BJ (cell line): ENCODE measurements at regions not wholly inside any gene's neighbourhood (a gene's known extent, or its start where the extent isn't known, plus 50 kb on each side); places are given as distances from the start of the nearest gene placed in this dataset.

ENCODE experiments used
- CTCF ChIA-PET: fragments of 350-600 bp; formaldehyde crosslinking; extraction: SDS; loops from one replicate; lab custom pipeline; 2021; ENCODE audit warnings: antibody characterized with exemption, inconsistent platforms; lab: Yijun Ruan, JAX
- POLR2A ChIA-PET: fragments of 300-600 bp; sonication (Branson Sonifier 250); formaldehyde crosslinking; extraction: SDS; loops from one replicate; lab custom pipeline; 2021; ENCODE audit warnings: antibody characterized with exemption; lab: Charles Lee
- DNase-seq: peaks from one replicate; pipeline ENCODE4 v3.0.0-alpha.2; 2011; ENCODE audit warnings: low read depth
- H3K27me3 ChIP-seq: 2 replicates; pipeline ENCODE4 v1.6.0; 2011; ENCODE audit warnings: low read length; ENCODE audit not compliant: control insufficient read depth, insufficient read depth
- H3K36me3 ChIP-seq: 2 replicates; pipeline ENCODE4 v1.5.1; 2011; ENCODE audit warnings: low read length; ENCODE audit not compliant: control insufficient read depth, insufficient read depth
- H3K4me3 ChIP-seq: 2 replicates; pipeline ENCODE4 v1.5.1; 2011; ENCODE audit warnings: low read depth, mild to moderate bottlenecking, control low read depth, low read length
- TF ChIP-seq, protein P1 (sequence below): IDR thresholded peaks from 2 replicates; pipeline ENCODE4 v1.5.1; 2011; ENCODE audit warnings: low read depth, mild to moderate bottlenecking, control low read depth, inconsistent platforms, low read length, moderate library complexity; ENCODE audit not compliant: insufficient read depth

DNA sequence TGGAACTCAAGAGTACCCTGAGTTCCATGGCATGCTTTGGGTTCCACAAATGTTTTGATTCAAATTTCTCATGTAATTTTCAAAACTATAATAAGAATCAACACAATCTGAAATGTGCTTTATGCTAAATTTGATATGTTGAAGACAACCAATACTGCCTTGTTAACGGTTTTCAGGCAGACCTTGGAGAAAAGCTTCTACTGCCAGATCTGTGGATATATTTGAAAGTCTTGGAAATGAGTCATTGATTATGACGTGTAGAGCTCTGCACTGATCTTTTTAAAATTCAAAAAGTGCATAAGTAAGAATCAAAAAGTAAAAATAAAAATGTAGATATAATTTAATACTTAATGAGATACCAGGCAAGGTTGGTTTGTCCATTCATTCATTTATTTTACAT lies 74.0 kb upstream of the TNR start:
- ChIA-PET CTCF (interaction anchor here (1.0 to 1.4 kb wide), 2 partner anchors 30 to 73 kb away, joined by 3 read pairs; no protein-coding TSS in a partner anchor), POLR2A (no interaction called here)
- Histone ChIP-seq H3K36me3 (no peaks in the 10 kb centered on the region), H3K4me3 (no peak overlapping the region), H3K27me3 (no peaks in the 10 kb centered on the region)
- DNase-seq: no peak
- TF ChIP-seq, protein P1, sequence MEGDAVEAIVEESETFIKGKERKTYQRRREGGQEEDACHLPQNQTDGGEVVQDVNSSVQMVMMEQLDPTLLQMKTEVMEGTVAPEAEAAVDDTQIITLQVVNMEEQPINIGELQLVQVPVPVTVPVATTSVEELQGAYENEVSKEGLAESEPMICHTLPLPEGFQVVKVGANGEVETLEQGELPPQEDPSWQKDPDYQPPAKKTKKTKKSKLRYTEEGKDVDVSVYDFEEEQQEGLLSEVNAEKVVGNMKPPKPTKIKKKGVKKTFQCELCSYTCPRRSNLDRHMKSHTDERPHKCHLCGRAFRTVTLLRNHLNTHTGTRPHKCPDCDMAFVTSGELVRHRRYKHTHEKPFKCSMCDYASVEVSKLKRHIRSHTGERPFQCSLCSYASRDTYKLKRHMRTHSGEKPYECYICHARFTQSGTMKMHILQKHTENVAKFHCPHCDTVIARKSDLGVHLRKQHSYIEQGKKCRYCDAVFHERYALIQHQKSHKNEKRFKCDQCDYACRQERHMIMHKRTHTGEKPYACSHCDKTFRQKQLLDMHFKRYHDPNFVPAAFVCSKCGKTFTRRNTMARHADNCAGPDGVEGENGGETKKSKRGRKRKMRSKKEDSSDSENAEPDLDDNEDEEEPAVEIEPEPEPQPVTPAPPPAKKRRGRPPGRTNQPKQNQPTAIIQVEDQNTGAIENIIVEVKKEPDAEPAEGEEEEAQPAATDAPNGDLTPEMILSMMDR: no peak

DNA sequence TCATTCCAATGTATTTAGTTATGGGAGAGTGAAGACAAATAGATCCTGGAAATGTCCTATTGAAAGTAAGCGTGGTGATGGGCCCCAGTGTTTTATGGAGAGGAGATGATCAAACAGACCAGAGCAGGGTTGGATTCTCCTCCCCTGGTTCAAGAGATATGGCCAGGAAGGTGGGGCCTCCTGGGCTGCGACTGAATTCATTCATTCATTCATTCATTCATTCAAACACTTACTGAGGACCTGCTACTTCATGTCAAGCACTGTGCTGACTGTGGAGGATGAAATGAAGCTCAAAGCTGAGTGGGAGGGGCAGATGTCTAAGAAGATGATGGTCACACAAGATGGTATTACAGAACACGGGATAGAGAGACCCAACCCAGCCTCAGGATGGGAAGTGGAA lies 71.5 kb upstream of the TNR start:
- no peaks in the 10 kb centered on the region for H3K36me3 ChIP-seq
- POLR2A ChIA-PET: no interaction called here
- CTCF ChIA-PET: interaction anchor here (1.0 kb wide), 1 partner anchor 18 kb away, joined by 3 read pairs; no protein-coding TSS in a partner anchor
- DNase-seq: no peak
- TF ChIP-seq, protein P1: no peak
- H3K27me3 ChIP-seq: no peaks in the 10 kb centered on the region
- H3K4me3 ChIP-seq: no peak overlapping the region

DNA sequence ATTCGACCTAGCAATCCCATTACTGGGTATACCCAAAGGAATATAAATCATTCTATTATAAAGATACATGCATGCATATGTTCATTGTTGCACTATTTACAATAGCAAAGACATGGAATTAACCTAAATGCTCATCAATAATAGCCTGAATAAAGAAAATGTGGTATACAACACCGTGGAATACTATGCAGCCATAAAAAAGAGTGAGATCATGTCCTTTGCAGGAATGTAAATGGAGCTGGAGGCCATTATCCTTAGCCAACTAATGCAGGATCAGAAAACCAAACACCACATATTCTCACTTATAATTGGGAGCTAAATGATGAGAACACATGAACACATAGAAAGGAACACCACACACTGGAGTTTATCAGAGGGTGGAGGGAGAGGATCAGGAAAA lies 69.5 kb upstream of the TNR start:
- TF ChIP-seq, protein P1: no peak
- DNase-seq: no peak
- no peak overlapping the region for H3K4me3 ChIP-seq
- no peaks in the 10 kb centered on the region for H3K27me3 ChIP-seq
- CTCF ChIA-PET: no interaction called here
- POLR2A ChIA-PET: no interaction called here
- H3K36me3 ChIP-seq: no peaks in the 10 kb centered on the region

DNA sequence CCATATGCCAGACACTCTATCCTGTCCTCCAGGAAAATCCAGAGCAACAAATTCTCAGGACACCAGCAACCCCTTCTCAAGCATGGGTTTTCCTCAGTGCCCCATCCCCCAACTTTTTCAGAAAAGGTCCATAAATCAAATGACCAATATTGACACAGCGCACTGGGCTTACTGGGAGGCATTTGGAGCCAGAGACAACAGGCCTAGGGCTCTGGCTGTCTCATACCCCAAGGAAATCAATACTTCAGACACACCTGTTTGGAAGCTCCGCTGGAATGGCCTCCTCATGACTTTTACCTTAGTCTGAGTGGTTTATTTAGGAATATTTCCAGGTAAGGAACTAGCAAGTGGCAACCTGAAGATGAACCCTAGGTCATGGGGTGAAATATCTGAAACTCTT lies 66.9 kb upstream of the TNR start:
- TF ChIP-seq, protein P1: no peak
- Histone ChIP-seq H3K36me3 (no peaks in the 10 kb centered on the region), H3K27me3 (no peaks in the 10 kb centered on the region), H3K4me3 (no peak overlapping the region)
- CTCF ChIA-PET: no interaction called here
- no peak for DNase-seq
- POLR2A ChIA-PET: no interaction called here

DNA sequence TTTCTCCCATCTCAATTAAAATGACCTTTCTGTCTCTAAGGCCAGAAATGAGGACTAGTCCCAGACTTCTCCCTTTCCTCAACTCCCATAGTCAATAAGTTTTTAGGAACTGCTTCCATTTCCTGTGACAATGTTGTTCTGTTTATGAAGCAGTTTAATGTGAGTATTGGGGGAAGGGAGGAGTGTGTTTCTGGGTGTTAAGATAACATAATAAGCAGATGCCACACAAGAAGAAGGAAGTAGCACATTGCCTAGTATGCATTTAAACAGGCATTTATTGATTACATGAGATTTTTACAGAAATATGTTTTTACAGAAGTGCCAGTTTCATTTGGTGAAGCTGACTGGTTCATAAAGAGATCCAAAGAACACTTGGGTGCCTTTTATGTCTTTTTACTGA lies 65.6 kb upstream of the TNR start:
- no peak for DNase-seq
- ChIA-PET CTCF (no interaction called here), POLR2A (no interaction called here)
- Histone ChIP-seq H3K4me3 (no peak overlapping the region), H3K36me3 (no peaks in the 10 kb centered on the region), H3K27me3 (no peaks in the 10 kb centered on the region)
- TF ChIP-seq, protein P1: no peak
